Tibial nerve (tissue), 4 donors: ENCODE measurements at regions not wholly inside any gene's neighbourhood (a gene's known extent, or its start where the extent isn't known, plus 50 kb on each side); places are given as distances from the start of the nearest gene placed in this dataset.
A peak's percentile ranks its signal among the peaks of the same experiment; 100 is the strongest.

Source experiments
- DNase-seq, 2 donors: peaks; one replicate each; pipeline ENCODE4 v3.0.0-alpha.2; 2019; ENCODE audit warnings: low spot score in 2 of 2
- H3K27ac ChIP-seq, 4 donors: fragments of 200-600 bp; sonication (generic) in 3 of 4; one replicate each; pipeline ENCODE4 v1.5.1; 2017 to 2019; ENCODE audit warnings: mild to moderate bottlenecking in 1 of 4
- H3K27me3 ChIP-seq, 2 donors: fragments of 200-600 bp; sonication (generic) in 1 of 2; one replicate each; pipeline versions ENCODE4 v1.5.1 to v1.6.0; 2017 to 2019
- H3K36me3 ChIP-seq, 3 donors: fragments of 200-600 bp; sonication (generic); one replicate each; pipeline ENCODE4 v1.5.1; 2018 to 2019
- H3K4me1 ChIP-seq, 4 donors: fragments of 200-600 bp; sonication (generic) in 3 of 4; one replicate each; pipeline ENCODE4 v1.5.1; 2017 to 2019
- H3K4me3 ChIP-seq, 4 donors: fragments of 200-600 bp; sonication (generic) in 3 of 4; one replicate each; pipeline ENCODE4 v1.5.1; 2017 to 2019; ENCODE audit warnings: mild to moderate bottlenecking in 1 of 4, moderate library complexity in 1 of 4
- H3K9me3 ChIP-seq, 4 donors: fragments of 200-600 bp; sonication (generic) in 3 of 4; one replicate each; pipeline ENCODE4 v1.5.1; 2017 to 2019
- CTCF ChIP-seq, 5 experiments: fragments of 200-600 bp in 3 of 5; fragments of 450-650 bp in 2 of 5; sonication (generic) in 3 of 5; IDR thresholded peaks; one replicate each; pipeline ENCODE4 v1.5.1; 2016 to 2019; ENCODE audit warnings: antibody characterized with exemption in 5 of 5, mild to moderate bottlenecking in 3 of 5, moderate library complexity in 2 of 5
- EP300 ChIP-seq, 2 donors: sonication (generic); formaldehyde crosslinking; IDR thresholded peaks; one replicate each; pipeline ENCODE4 v1.6.1; 2017; ENCODE audit warnings: antibody characterized with exemption in 2 of 2, mild to moderate bottlenecking in 1 of 2
- POLR2A ChIP-seq, 2 donors: fragments of 450-650 bp; IDR thresholded peaks; one replicate each; pipeline ENCODE4 v1.6.1; 2017; ENCODE audit warnings: antibody characterized with exemption in 2 of 2, mild to moderate bottlenecking in 2 of 2, moderate library complexity in 2 of 2
- WGBS, 2 donors: methylation state at CpG; one replicate each; pipeline ENCODE4 v1.1.5; 2018; 5-methylcytosine and 5-hydroxymethylcytosine counted together

GRCh38 chr15:66858423-66859207, 156.6 kb downstream of the SMAD6 start:
- Histone ChIP-seq H3K36me3 (no peaks in the 10 kb centered on the region), H3K4me3 (no peak overlapping the region), H3K9me3 (no peaks in the 10 kb centered on the region), H3K27ac (no peak overlapping the region), H3K27me3 (no peaks in the 10 kb centered on the region), H3K4me1 (peaks cover 0 to 10% (median 0%) of the 10 kb centered on the region in 4 donors)
- TF ChIP-seq POLR2A (IDR thresholded peaks at IDR 0.05) = no peak
- no peak for TF ChIP-seq EP300 (IDR thresholded peaks at IDR 0.05)
- no peak for TF ChIP-seq CTCF (IDR thresholded peaks at IDR 0.05)
- DNase-seq = no peak
- 73 to 74% methylated on average over 7 of the region's 7 CpGs for WGBS, 2 donors

DNA sequence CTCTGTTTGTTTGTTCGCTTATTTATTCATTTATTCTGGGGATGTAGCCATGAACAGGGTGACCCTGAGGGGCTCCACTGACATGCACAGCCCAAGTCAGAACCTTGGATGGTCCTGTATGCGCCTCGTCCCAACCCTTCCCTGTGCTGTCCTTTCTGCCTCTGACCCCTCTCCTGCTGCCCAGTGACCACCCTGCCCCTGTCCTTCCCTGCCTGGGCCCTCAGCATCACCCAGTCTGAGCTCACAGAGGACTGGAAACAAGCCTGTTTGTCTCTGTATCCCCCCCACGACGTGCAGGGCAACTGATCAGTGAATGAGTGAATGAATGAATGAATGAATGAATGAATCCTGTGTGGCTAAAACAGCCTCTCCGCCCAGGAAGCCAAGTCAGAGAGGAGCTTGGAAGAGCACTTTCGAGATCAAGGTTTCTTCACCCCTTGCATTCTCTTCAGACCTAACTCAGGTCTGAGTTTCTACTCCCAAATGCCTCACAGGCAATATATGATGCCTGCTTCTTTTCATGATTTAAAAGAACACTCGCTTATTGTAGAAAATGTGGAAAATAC, 157.7 kb downstream of the SMAD6 start:
- WGBS, 2 donors = 87 to 89% methylated on average over 8 of the region's 8 CpGs
- TF ChIP-seq POLR2A (IDR thresholded peaks at IDR 0.05) = no peak
- TF ChIP-seq EP300 (IDR thresholded peaks at IDR 0.05) = no peak
- no peak for TF ChIP-seq CTCF (IDR thresholded peaks at IDR 0.05)
- no peaks in the 10 kb centered on the region for H3K27me3 ChIP-seq
- H3K36me3 ChIP-seq = no peaks in the 10 kb centered on the region
- H3K27ac ChIP-seq = no peak overlapping the region
- no peak overlapping the region for H3K4me3 ChIP-seq
- no peak for DNase-seq
- H3K9me3 ChIP-seq = no peaks in the 10 kb centered on the region
- H3K4me1 ChIP-seq = peaks cover 0 to 9% (median 0%) of the 10 kb centered on the region in 4 donors

- Histone ChIP-seq H3K36me3 (no peaks in the 10 kb centered on the region), H3K4me3 (no peak overlapping the region), H3K4me1 (peaks cover 0 to 9% (median 0%) of the 10 kb centered on the region in 4 donors), H3K9me3 (no peaks in the 10 kb centered on the region), H3K27ac (no peak overlapping the region), H3K27me3 (no peaks in the 10 kb centered on the region)
- TF ChIP-seq POLR2A (IDR thresholded peaks at IDR 0.05) = no peak
- no peak for TF ChIP-seq CTCF (IDR thresholded peaks at IDR 0.05)
- no peak for TF ChIP-seq EP300 (IDR thresholded peaks at IDR 0.05)
- no peak for DNase-seq
- WGBS, 2 donors = 92 to 96% methylated on average over 3 of the region's 3 CpGs
Measured at GRCh38 chr15:66860844-66861243, 158.8 kb downstream of the SMAD6 start.

- H3K9me3 ChIP-seq = no peaks in the 10 kb centered on the region
- no peak overlapping the region for H3K4me3 ChIP-seq
- H3K27me3 ChIP-seq = no peaks in the 10 kb centered on the region
- H3K4me1 ChIP-seq = peaks cover 0 to 9% (median 0%) of the 10 kb centered on the region in 4 donors
- no peak for DNase-seq
- 78 to 82% methylated on average over 10 of the region's 10 CpGs for WGBS, 2 donors
- no peak overlapping the region for H3K27ac ChIP-seq
- H3K36me3 ChIP-seq = no peaks in the 10 kb centered on the region
- TF ChIP-seq POLR2A (IDR thresholded peaks at IDR 0.05) = no peak
Measured at GRCh38 chr15:66862111-66862939, 160.3 kb downstream of the SMAD6 start.

DNA sequence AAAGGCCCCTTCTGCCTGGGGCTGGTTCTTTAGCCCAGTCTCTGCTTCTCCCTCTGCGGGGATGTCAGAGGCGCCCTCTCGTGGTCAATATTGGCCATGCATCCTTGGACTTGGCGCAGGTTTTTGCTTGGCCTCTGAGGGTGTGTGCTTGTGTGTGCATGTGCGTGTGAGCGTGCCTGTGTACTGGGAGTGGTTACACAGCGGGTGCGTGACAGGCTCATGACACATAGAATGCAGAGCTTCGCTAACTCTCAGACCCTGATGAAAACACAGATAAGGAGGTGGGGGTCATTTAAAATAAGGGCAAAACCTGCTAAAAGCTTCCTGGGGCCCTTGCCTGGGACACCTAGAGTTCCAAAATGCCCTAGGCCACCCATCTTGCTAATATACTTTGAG, 160.9 kb downstream of the SMAD6 start:
- Histone ChIP-seq H3K4me3 (no peak overlapping the region), H3K9me3 (no peaks in the 10 kb centered on the region), H3K4me1 (peaks cover 0 to 9% (median 0%) of the 10 kb centered on the region in 4 donors), H3K27me3 (no peaks in the 10 kb centered on the region), H3K36me3 (no peaks in the 10 kb centered on the region), H3K27ac (no peak overlapping the region)
- WGBS, 2 donors = 6 to 9% methylated on average over 9 of the region's 9 CpGs
- TF ChIP-seq POLR2A (IDR thresholded peaks at IDR 0.05) (no peak), CTCF (IDR thresholded peaks at IDR 0.05) (peak; percentile 84 to 95 (median 90)), EP300 (IDR thresholded peaks at IDR 0.05) (peak in 1 of 2 donors; percentile 17)
- DNase-seq = peak; percentile 73 to 82
